ENCODE measurements at regions not wholly inside any gene's neighbourhood (a gene's known extent, or its start where the extent isn't known, plus 50 kb on each side); places are given as distances from the start of the nearest gene placed in this dataset.

- TF ChIP-seq, protein P1, sequence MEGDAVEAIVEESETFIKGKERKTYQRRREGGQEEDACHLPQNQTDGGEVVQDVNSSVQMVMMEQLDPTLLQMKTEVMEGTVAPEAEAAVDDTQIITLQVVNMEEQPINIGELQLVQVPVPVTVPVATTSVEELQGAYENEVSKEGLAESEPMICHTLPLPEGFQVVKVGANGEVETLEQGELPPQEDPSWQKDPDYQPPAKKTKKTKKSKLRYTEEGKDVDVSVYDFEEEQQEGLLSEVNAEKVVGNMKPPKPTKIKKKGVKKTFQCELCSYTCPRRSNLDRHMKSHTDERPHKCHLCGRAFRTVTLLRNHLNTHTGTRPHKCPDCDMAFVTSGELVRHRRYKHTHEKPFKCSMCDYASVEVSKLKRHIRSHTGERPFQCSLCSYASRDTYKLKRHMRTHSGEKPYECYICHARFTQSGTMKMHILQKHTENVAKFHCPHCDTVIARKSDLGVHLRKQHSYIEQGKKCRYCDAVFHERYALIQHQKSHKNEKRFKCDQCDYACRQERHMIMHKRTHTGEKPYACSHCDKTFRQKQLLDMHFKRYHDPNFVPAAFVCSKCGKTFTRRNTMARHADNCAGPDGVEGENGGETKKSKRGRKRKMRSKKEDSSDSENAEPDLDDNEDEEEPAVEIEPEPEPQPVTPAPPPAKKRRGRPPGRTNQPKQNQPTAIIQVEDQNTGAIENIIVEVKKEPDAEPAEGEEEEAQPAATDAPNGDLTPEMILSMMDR (IDR thresholded peaks at IDR 0.05; ENCODE audit: low read depth, low read length, poor library complexity, severe bottlenecking), result no peak
- TF ChIP-seq EZH2phosphoT487 (IDR thresholded peaks at IDR 0.05; ENCODE audit: borderline replicate concordance, low read length), result no peak
Measured at GRCh38 chr15:35822153-35822552, 276.2 kb upstream of the DPH6 start.
